ENCODE measurements at regions not wholly inside any gene's neighbourhood (a gene's known extent, or its start where the extent isn't known, plus 50 kb on each side); places are given as distances from the start of the nearest gene placed in this dataset.

DNA sequence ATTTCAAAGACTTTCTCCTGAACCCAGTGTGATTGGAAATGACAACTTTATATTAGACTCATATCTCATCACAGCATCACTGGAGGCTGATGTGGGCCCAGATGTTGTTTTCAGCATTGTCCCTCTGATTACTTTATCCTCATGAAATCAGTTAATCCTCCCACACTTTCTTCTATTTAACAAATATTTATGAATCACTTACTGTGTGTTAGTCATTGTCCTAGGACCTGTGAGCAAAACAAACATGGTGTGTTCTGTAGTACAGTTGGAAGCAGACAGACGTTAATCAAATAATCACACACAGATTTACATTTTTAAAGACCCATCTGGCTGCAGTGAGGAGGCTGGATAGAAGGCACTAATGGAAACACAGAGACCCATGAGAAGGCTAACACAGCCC, 383.7 kb downstream of the PRDM2 start:
- intact Hi-C loops (cut with DNase I, micrococcal nuclease) = no loop called here

DNA sequence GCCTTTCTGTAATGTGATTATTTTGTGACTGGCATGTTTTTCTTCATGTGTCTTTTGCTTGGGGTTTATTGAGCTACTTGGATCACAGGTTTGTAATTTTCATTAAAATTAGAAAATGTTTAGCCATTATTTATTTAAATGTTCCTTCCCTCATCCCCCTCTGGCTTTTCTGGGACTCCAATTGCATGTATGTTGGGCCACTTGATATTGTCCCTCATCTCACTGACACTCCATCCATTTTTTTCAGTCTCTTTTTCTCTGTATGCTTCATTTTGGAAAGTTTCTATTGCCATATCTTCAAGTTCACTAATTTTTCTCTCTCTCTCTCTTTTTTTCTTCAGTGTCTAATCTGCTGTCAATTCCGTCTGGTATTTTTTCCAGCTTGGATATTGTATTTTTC, 390.1 kb downstream of the PRDM2 start:
- Histone ChIP-seq H3K36me3 (ENCODE audit: low read depth) (no peaks in the 10 kb centered on the region), H3K4me3 (no peak overlapping the region), H3K4me1 (ENCODE audit: low read depth) (no peaks in the 10 kb centered on the region), H3K9me3 (peaks cover 11% of the 10 kb centered on the region)
- ATAC-seq (no peak), DNase-seq (no peak)
- TF ChIP-seq, protein P1, sequence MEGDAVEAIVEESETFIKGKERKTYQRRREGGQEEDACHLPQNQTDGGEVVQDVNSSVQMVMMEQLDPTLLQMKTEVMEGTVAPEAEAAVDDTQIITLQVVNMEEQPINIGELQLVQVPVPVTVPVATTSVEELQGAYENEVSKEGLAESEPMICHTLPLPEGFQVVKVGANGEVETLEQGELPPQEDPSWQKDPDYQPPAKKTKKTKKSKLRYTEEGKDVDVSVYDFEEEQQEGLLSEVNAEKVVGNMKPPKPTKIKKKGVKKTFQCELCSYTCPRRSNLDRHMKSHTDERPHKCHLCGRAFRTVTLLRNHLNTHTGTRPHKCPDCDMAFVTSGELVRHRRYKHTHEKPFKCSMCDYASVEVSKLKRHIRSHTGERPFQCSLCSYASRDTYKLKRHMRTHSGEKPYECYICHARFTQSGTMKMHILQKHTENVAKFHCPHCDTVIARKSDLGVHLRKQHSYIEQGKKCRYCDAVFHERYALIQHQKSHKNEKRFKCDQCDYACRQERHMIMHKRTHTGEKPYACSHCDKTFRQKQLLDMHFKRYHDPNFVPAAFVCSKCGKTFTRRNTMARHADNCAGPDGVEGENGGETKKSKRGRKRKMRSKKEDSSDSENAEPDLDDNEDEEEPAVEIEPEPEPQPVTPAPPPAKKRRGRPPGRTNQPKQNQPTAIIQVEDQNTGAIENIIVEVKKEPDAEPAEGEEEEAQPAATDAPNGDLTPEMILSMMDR (IDR thresholded peaks at IDR 0.05) = no peak
- intact Hi-C loops (cut with DNase I, micrococcal nuclease) = no loop called here

More for the DNA sequence above, 383.7 kb downstream of the PRDM2 start:
- Histone ChIP-seq H3K9me3 (no peaks in the 10 kb centered on the region), H3K4me1 (ENCODE audit: low read depth) (no peaks in the 10 kb centered on the region), H3K4me3 (no peak overlapping the region), H3K36me3 (ENCODE audit: low read depth) (no peaks in the 10 kb centered on the region)
- ATAC-seq = no peak
- no peak for DNase-seq
- TF ChIP-seq, protein P1 (IDR thresholded peaks at IDR 0.05) = no peak

DNA sequence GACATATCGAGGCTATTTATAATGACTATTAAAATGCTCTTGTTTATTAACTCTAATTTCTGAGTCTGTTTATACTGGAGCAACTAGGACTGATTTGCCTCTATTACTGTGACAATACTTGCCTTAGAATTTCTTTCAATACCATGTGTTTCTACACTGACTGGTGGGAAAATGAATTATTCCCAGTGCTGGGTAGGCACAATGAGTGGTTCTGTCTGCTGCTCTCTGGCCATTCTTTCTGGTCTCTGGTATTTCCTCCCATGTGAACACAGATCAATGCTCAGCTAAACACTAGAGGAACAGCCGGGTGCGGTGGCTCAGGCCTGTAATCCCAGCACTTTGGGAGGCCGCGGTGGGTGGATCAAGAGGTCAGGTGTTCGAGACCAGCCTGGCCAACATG, 390.5 kb downstream of the PRDM2 start:
- Histone ChIP-seq H3K9me3 (peaks cover 11% of the 10 kb centered on the region), H3K4me1 (ENCODE audit: low read depth) (no peaks in the 10 kb centered on the region), H3K36me3 (ENCODE audit: low read depth) (no peaks in the 10 kb centered on the region), H3K4me3 (no peak overlapping the region)
- intact Hi-C loops (cut with DNase I, micrococcal nuclease) = no loop called here
- DNase-seq = no peak
- no peak for ATAC-seq
- TF ChIP-seq, protein P1 (IDR thresholded peaks at IDR 0.05) = no peak

DNA sequence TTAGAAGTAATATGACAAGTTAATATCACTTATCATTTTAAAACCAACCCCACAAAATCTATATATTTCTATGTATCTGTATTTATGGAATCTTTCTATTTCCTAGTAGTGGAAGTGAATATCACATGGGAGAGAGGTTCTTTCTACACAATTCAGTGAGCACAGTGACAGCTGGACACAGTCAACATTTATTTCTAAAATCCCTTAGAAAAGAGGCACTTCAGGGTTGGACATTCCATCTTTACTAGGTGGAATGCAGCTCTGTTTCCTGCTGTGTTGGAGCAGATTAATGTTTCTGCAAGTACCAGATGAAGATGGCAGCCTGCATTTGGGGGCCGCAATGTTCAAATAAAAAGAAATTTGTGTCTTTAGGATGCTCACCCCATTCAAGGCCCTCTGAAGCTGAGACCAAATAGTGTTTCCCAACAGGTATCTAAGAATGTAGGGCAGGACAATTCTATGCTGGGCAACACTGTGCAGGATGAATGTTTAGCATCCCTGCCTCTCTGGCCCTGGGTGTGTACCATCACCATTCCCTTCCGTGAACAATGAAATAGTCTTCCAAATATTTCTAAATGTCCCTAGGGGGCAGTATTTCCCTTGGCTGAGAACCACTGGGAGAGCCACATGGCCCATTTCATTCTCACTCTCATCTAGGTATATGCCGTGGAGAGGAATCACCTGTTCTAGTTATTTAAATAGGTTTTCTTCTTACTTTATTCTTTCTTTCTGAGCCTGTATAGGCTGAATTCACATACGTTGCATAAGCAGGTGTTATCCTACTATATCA, 394.8 kb downstream of the PRDM2 start:
- H3K4me1 ChIP-seq (ENCODE audit: low read depth) = no peaks in the 10 kb centered on the region
- no peaks in the 10 kb centered on the region for H3K36me3 ChIP-seq (ENCODE audit: low read depth)
- peaks cover 5% of the 10 kb centered on the region for H3K9me3 ChIP-seq
- ATAC-seq (peak; percentile 34), DNase-seq (no peak)
- intact Hi-C loops (cut with DNase I, micrococcal nuclease) = no loop called here
- H3K4me3 ChIP-seq = no peak overlapping the region
- TF ChIP-seq, protein P1 (IDR thresholded peaks at IDR 0.05) = peak; percentile 20

DNA sequence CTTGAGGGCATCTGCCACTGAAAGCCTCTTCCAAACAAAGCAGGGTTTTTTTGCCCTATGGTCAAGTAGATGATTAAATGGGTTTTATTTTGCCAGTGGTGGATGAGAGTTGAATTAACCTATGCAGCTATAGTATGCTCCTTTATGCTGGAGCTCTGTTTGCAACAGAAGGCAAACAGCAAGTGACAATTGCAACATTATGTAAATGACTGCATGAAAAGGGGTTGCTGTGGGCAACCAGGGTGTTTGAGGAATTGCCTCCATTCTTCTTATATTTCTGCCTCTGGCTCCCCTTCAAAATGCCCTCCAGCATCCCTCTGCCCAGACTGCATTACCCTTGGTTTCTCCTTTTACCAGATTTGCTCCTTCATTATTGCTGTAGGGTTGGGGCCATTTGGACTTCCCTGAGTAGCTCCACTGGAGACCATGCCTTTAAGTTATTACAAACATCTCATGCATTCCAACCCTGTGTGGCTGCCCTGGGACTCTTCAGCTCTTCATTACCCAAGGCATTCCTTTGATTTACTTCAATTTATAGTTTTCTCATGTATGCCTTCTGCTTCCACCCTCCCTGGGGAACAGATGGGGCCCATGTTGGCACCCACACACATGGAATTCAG, 398.4 kb downstream of the PRDM2 start:
- H3K4me3 ChIP-seq = no peak overlapping the region
- ATAC-seq = no peak
- intact Hi-C loops (cut with DNase I, micrococcal nuclease) = no loop called here

More for the DNA sequence above, 398.4 kb downstream of the PRDM2 start:
- TF ChIP-seq, protein P1 (IDR thresholded peaks at IDR 0.05) = no peak
- H3K36me3 ChIP-seq (ENCODE audit: low read depth) = no peaks in the 10 kb centered on the region
- H3K9me3 ChIP-seq = no peaks in the 10 kb centered on the region
- no peak for DNase-seq
- no peaks in the 10 kb centered on the region for H3K4me1 ChIP-seq (ENCODE audit: low read depth)

All from mucosa of descending colon (tissue), 3 donors.